WERI-Rb-1 (cell line): ENCODE measurements at regions not wholly inside any gene's neighbourhood (a gene's known extent, or its start where the extent isn't known, plus 50 kb on each side); places are given as distances from the start of the nearest gene placed in this dataset.

Experiments
- DNase-seq: peaks from one replicate; pipeline ENCODE4 v3.0.0-alpha.2; 2020
- H3K27ac ChIP-seq: fragments of 250-450 bp; sonication (Bioruptor Pico); 2 replicates; pipeline ENCODE4 v1.5.1; 2020; ENCODE audit warnings: mild to moderate bottlenecking, moderate library complexity
- H3K27me3 ChIP-seq: fragments of 250-450 bp; sonication (Bioruptor Pico); 2 replicates; pipeline ENCODE4 v1.5.1; 2021; ENCODE audit warnings: mild to moderate bottlenecking, low read depth, moderate library complexity; ENCODE audit not compliant: insufficient read depth, severe bottlenecking
- H3K36me3 ChIP-seq: fragments of 250-450 bp; sonication (Bioruptor Pico); 2 replicates; pipeline ENCODE4 v1.5.1; 2020; ENCODE audit warnings: mild to moderate bottlenecking, moderate library complexity
- H3K4me3 ChIP-seq: 2 replicates; pipeline ENCODE4 v1.5.1; 2011; ENCODE audit warnings: low read depth, mild to moderate bottlenecking, control low read depth, low read length
- H3K9me3 ChIP-seq: fragments of 250-450 bp; sonication (Bioruptor Pico); 2 replicates; pipeline ENCODE4 v1.5.1; 2021; ENCODE audit warnings: mild to moderate bottlenecking, moderate library complexity; ENCODE audit not compliant: severe bottlenecking
- TF ChIP-seq, protein P1 (sequence below): IDR thresholded peaks from 2 replicates; pipeline ENCODE4 v1.5.1; 2011; ENCODE audit warnings: low read depth, mild to moderate bottlenecking, control low read depth, inconsistent platforms, low read length

DNA sequence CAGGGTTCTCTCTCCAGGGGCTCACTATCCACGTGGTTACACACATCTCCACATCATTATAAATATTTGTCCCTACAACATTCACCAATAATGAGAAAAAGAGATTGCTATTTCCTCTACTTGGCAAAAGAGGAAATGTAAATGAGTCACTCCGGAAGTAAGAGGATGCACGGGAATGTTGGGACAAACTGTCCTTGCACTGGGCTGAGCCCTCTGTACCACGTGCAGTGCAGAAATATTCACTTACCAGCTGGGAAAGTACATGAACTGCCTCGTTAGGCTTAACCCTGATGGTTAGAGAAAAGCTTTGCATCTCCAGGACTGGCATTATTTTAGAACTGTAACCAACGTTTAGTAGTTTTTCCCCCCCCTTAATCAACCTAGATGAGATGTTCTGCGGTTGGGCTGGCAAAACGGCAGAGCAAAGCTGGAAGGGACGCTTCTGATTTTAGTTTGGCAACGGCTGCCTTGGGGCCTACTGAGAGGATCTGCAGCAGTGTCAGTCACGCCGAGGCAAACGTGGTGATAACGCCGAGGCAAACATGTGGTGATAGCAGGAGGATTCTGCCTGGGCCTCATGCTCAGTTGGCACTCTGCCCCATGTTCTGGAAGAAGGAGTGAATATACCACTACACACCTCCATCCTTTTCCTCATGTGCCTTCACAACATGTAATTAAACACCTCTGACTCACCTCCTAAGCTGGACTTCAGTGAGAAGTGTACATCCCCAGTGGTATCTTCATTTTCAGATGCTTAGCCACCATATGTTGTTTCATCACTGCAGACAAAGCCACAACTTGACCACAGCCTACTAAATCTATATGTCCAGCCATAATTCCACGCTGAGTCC is 661.4 kb upstream of the KLF4 start:
- H3K36me3 ChIP-seq: no peaks in the 10 kb centered on the region
- no peak overlapping the region for H3K4me3 ChIP-seq
- H3K9me3 ChIP-seq: no peaks in the 10 kb centered on the region
- DNase-seq: no peak
- TF ChIP-seq, protein P1, sequence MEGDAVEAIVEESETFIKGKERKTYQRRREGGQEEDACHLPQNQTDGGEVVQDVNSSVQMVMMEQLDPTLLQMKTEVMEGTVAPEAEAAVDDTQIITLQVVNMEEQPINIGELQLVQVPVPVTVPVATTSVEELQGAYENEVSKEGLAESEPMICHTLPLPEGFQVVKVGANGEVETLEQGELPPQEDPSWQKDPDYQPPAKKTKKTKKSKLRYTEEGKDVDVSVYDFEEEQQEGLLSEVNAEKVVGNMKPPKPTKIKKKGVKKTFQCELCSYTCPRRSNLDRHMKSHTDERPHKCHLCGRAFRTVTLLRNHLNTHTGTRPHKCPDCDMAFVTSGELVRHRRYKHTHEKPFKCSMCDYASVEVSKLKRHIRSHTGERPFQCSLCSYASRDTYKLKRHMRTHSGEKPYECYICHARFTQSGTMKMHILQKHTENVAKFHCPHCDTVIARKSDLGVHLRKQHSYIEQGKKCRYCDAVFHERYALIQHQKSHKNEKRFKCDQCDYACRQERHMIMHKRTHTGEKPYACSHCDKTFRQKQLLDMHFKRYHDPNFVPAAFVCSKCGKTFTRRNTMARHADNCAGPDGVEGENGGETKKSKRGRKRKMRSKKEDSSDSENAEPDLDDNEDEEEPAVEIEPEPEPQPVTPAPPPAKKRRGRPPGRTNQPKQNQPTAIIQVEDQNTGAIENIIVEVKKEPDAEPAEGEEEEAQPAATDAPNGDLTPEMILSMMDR: no peak
- H3K27ac ChIP-seq: no peak overlapping the region
- no peaks in the 10 kb centered on the region for H3K27me3 ChIP-seq

- H3K9me3 ChIP-seq: no peaks in the 10 kb centered on the region
- H3K4me3 ChIP-seq: no peak overlapping the region
- no peak for DNase-seq
- H3K27ac ChIP-seq: no peak overlapping the region
- no peaks in the 10 kb centered on the region for H3K27me3 ChIP-seq
- no peaks in the 10 kb centered on the region for H3K36me3 ChIP-seq
- TF ChIP-seq, protein P1: no peak
Observed at GRCh38 chr9:108149326-108149725, 659.8 kb upstream of the KLF4 start.

- Histone ChIP-seq H3K4me3 (no peak overlapping the region), H3K27me3 (no peaks in the 10 kb centered on the region), H3K9me3 (no peaks in the 10 kb centered on the region), H3K36me3 (no peaks in the 10 kb centered on the region), H3K27ac (no peak overlapping the region)
- no peak for DNase-seq
- TF ChIP-seq, protein P1: no peak
Observed at GRCh38 chr9:108142504-108143201, 653.1 kb upstream of the KLF4 start.

DNA sequence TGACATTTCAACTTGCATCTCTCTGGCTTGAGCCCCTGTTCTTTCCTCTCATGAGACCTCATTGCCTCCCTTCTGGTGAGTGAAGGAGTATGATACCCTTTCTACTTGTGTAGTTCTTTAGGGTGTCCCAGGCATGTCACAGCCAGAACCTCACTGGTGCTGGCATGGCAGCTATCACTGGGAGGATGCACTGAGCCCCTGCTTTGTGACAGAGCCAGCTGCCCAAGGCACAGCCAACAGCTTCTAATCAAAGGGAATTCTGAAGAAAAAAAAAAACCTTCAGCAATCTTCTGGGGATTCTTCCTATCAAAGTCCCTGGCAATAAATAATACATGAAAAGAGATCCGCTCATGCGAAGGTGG is 652.6 kb upstream of the KLF4 start:
- no peaks in the 10 kb centered on the region for H3K36me3 ChIP-seq
- H3K4me3 ChIP-seq: no peak overlapping the region
- no peak overlapping the region for H3K27ac ChIP-seq
- TF ChIP-seq, protein P1: no peak
- no peaks in the 10 kb centered on the region for H3K27me3 ChIP-seq
- no peaks in the 10 kb centered on the region for H3K9me3 ChIP-seq
- no peak for DNase-seq

DNA sequence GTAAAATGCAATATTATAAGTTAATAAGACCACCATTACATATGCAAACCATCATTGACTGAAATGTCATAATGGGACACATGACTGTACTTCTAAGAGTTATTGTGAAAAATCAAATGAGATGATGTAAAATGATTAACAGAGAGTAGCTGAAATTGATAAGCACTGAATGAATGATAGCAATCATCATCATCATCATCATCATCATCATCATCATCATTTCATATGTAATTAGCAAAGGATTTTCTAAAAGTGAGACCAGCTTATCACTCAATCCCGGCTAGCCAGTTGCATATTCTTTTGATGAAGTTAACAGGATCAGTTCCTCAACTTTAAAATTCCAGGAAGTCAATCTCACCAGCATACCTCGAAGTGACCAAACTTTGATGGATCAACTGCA is 650.3 kb upstream of the KLF4 start:
- no peaks in the 10 kb centered on the region for H3K36me3 ChIP-seq
- TF ChIP-seq, protein P1: no peak
- no peak for DNase-seq
- no peak overlapping the region for H3K27ac ChIP-seq
- H3K4me3 ChIP-seq: no peak overlapping the region
- no peaks in the 10 kb centered on the region for H3K27me3 ChIP-seq
- no peaks in the 10 kb centered on the region for H3K9me3 ChIP-seq
